Testis (tissue), 2 donors: ENCODE measurements at regions not wholly inside any gene's neighbourhood (a gene's known extent, or its start where the extent isn't known, plus 50 kb on each side); places are given as distances from the start of the nearest gene placed in this dataset.

ENCODE experiments used
- CTCF ChIP-seq, 3 experiments: fragments of 450-650 bp in 2 of 3; fragments of 200-600 bp in 1 of 3; sonication (generic) in 1 of 3; IDR thresholded peaks; one replicate each; pipeline ENCODE4 v1.5.1; 2016 to 2019; ENCODE audit warnings: antibody characterized with exemption in 3 of 3, mild to moderate bottlenecking in 2 of 3, moderate library complexity in 1 of 3
- POLR2A ChIP-seq: fragments of 450-650 bp; IDR thresholded peaks from one replicate; pipeline ENCODE4 v1.6.1; 2017; ENCODE audit warnings: antibody characterized with exemption, mild to moderate bottlenecking, moderate library complexity

- TF ChIP-seq CTCF (IDR thresholded peaks at IDR 0.05) (no peak), POLR2A (no peak)
Observed at GRCh38 chr4:126182336-126182735, 867.6 kb downstream of the FAT4 start.
